ENCODE measurements at regions not wholly inside any gene's neighbourhood (a gene's known extent, or its start where the extent isn't known, plus 50 kb on each side); places are given as distances from the start of the nearest gene placed in this dataset.

DNA sequence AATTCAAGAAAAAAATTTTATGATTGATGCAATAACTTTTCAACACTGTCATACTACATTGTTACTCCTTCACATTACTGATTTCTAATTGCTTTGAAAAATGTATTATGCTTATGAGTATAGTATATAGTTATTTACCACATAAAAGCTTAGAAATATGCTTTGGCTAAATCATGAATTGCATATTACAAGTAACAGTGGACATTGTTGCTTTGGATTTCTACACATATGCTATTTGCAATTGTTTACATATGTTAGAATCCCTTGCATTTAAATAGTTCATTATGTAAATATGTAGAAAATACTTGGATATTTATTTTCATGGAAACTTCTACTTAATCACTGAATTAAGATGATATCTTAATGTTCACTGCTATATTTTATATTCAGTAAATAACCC, 577.5 kb downstream of the QKI start:
- TF ChIP-seq, protein P1, sequence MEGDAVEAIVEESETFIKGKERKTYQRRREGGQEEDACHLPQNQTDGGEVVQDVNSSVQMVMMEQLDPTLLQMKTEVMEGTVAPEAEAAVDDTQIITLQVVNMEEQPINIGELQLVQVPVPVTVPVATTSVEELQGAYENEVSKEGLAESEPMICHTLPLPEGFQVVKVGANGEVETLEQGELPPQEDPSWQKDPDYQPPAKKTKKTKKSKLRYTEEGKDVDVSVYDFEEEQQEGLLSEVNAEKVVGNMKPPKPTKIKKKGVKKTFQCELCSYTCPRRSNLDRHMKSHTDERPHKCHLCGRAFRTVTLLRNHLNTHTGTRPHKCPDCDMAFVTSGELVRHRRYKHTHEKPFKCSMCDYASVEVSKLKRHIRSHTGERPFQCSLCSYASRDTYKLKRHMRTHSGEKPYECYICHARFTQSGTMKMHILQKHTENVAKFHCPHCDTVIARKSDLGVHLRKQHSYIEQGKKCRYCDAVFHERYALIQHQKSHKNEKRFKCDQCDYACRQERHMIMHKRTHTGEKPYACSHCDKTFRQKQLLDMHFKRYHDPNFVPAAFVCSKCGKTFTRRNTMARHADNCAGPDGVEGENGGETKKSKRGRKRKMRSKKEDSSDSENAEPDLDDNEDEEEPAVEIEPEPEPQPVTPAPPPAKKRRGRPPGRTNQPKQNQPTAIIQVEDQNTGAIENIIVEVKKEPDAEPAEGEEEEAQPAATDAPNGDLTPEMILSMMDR (IDR thresholded peaks at IDR 0.05; ENCODE audit: low read depth, low read length), result no peak
- TF ChIP-seq EZH2phosphoT487 (IDR thresholded peaks at IDR 0.05; ENCODE audit: low read depth), result no peak
